Keratinocyte (primary cell): ENCODE measurements at regions not wholly inside any gene's neighbourhood (a gene's known extent, or its start where the extent isn't known, plus 50 kb on each side); places are given as distances from the start of the nearest gene placed in this dataset.

Experiments used
- DNase-seq: peaks from one replicate; pipeline ENCODE4 v3.0.0-alpha.2; 2011; ENCODE audit warnings: low read depth, missing footprints, low spot score
- FAIRE-seq: peaks from 2 replicates; lab custom pipeline; 2011; peaks lifted over from hg19 to GRCh38; lab: Jason Lieb, UNC
- H2AFZ ChIP-seq: 2 replicates; pipeline ENCODE4 v1.6.0; 2012; ENCODE audit warnings: low read length, control low read depth, inconsistent platforms; ENCODE audit not compliant: control insufficient read depth
- H3K27ac ChIP-seq: 2 replicates; pipeline ENCODE4 v1.5.1; 2011; ENCODE audit warnings: low read length; ENCODE audit not compliant: control insufficient read depth, insufficient read depth
- H3K27me3 ChIP-seq: 3 replicates; pipeline ENCODE4 v1.6.0; 2011; ENCODE audit warnings: low read length; ENCODE audit not compliant: control insufficient read depth, insufficient read depth; ENCODE audit errors: extremely low read depth
- H3K36me3 ChIP-seq, 2 experiments: 2 replicates in 1 of 2; 3 replicates in 1 of 2; pipeline ENCODE4 v1.5.1; 2011; ENCODE audit warnings: low read length in 2 of 2, mild to moderate bottlenecking in 1 of 2; ENCODE audit not compliant: control insufficient read depth in 2 of 2, insufficient read depth in 2 of 2; ENCODE audit errors: extremely low read depth in 1 of 2
- H3K4me1 ChIP-seq: 3 replicates; pipeline ENCODE4 v1.5.1; 2011; ENCODE audit warnings: low read length; ENCODE audit not compliant: control insufficient read depth, insufficient read depth; ENCODE audit errors: extremely low read depth
- H3K4me2 ChIP-seq: 3 replicates; pipeline ENCODE4 v1.6.0; 2011; ENCODE audit warnings: low read depth, low read length; ENCODE audit not compliant: control insufficient read depth, insufficient read depth; ENCODE audit errors: extremely low read depth
- H3K4me3 ChIP-seq, 3 experiments: fragments of 200-600 bp in 1 of 3; sonication (generic) in 1 of 3; 2 replicates in 2 of 3; 3 replicates in 1 of 3; pipeline ENCODE4 v1.5.1; 2011 to 2016; ENCODE audit warnings: low read length in 3 of 3, mild to moderate bottlenecking in 3 of 3, control low read depth in 2 of 3, inconsistent platforms in 1 of 3, low read depth in 1 of 3, mixed read lengths in 1 of 3, mixed run types in 1 of 3, moderate library complexity in 1 of 3; ENCODE audit not compliant: control insufficient read depth in 2 of 3, insufficient read depth in 2 of 3; ENCODE audit errors: extremely low read depth in 1 of 3
- H3K79me2 ChIP-seq: 2 replicates; pipeline ENCODE4 v1.6.0; 2012; ENCODE audit warnings: low read length; ENCODE audit not compliant: control insufficient read depth, insufficient read depth
- H3K9ac ChIP-seq: 3 replicates; pipeline ENCODE4 v1.6.0; 2011; ENCODE audit warnings: low read length; ENCODE audit not compliant: control insufficient read depth, insufficient read depth; ENCODE audit errors: extremely low read depth
- H3K9me1 ChIP-seq: 3 replicates; pipeline ENCODE4 v1.6.0; 2011; ENCODE audit warnings: low read length; ENCODE audit not compliant: control insufficient read depth, insufficient read depth; ENCODE audit errors: extremely low read depth
- H3K9me3 ChIP-seq: 2 replicates; pipeline ENCODE4 v1.5.1; 2012; ENCODE audit warnings: low read depth, low read length; ENCODE audit not compliant: control insufficient read depth
- H4K20me1 ChIP-seq: 3 replicates; pipeline ENCODE4 v1.6.0; 2011; ENCODE audit warnings: low read length; ENCODE audit not compliant: control insufficient read depth, insufficient read depth; ENCODE audit errors: extremely low read depth
- EZH2 ChIP-seq: IDR thresholded peaks from one replicate; pipeline ENCODE4 v1.6.1; 2012; ENCODE audit warnings: inconsistent platforms, mild to moderate bottlenecking, low read length, moderate library complexity
- dilution Hi-C: fragments of 300-500 bp; cut with MboI; formaldehyde crosslinking; loops from one replicate; pipeline ENCODE4 v1.7.0; 2020; ENCODE audit warnings: low sequenced_read_pairs; ENCODE audit not compliant: extremely low pct_ligation_motif_present
- TF ChIP-seq, protein P1 (sequence below), 3 experiments: IDR thresholded peaks in 1 of 3; conservative IDR thresholded peaks in 1 of 3; optimal IDR thresholded peaks in 1 of 3; 2 replicates in 2 of 3; 3 replicates in 1 of 3; pipeline versions ENCODE3 to v1.5.1; 2011; ENCODE audit warnings: low read length in 3 of 3, mild to moderate bottlenecking in 3 of 3, moderate library complexity in 2 of 3, control low read depth in 1 of 3, inconsistent platforms in 1 of 3; ENCODE audit not compliant: insufficient read depth in 2 of 3; ENCODE audit errors: extremely low read depth in 1 of 3

DNA sequence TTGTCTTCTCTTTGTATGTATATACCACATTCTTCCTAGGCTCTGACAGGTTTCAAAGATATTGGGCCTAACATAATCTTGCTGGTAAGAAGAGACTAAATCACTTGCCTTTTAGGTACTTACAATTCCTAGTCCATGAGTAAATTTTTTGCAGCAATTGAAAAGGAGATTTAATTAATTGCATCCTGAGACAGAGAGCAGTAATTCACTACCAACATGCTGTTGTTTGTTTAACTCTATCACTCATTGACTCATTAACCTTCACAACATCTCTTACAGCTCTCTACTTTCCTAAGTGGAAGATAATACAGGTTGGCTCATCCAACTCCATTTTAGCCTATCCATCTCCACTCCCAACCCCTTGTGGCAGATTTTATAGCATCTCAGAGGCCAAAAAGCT, 280.4 kb downstream of the ALDH8A1 start:
- no peaks in the 10 kb centered on the region for H3K9me1 ChIP-seq
- H3K9me3 ChIP-seq = no peaks in the 10 kb centered on the region
- no peaks in the 10 kb centered on the region for H3K36me3 ChIP-seq
- no peaks in the 10 kb centered on the region for H3K79me2 ChIP-seq
- no peaks in the 10 kb centered on the region for H4K20me1 ChIP-seq
- H3K27me3 ChIP-seq = no peaks in the 10 kb centered on the region
- H3K4me2 ChIP-seq = no peak overlapping the region
- FAIRE-seq = no peak
- H3K27ac ChIP-seq = no peak overlapping the region
- no peaks in the 10 kb centered on the region for H3K4me1 ChIP-seq
- no peak for TF ChIP-seq EZH2
- TF ChIP-seq, protein P1, sequence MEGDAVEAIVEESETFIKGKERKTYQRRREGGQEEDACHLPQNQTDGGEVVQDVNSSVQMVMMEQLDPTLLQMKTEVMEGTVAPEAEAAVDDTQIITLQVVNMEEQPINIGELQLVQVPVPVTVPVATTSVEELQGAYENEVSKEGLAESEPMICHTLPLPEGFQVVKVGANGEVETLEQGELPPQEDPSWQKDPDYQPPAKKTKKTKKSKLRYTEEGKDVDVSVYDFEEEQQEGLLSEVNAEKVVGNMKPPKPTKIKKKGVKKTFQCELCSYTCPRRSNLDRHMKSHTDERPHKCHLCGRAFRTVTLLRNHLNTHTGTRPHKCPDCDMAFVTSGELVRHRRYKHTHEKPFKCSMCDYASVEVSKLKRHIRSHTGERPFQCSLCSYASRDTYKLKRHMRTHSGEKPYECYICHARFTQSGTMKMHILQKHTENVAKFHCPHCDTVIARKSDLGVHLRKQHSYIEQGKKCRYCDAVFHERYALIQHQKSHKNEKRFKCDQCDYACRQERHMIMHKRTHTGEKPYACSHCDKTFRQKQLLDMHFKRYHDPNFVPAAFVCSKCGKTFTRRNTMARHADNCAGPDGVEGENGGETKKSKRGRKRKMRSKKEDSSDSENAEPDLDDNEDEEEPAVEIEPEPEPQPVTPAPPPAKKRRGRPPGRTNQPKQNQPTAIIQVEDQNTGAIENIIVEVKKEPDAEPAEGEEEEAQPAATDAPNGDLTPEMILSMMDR (optimal IDR thresholded peaks at IDR 0.05 in 1 of 3, IDR thresholded peaks at IDR 0.05 in 1 of 3, conservative IDR thresholded peaks at IDR 0.05 in 1 of 3; ENCODE audit: extremely low read depth in 1 of 3, insufficient read depth in 2 of 3, low read length in 3 of 3) = no peak
- dilution Hi-C loops = no loop called here
- no peak for DNase-seq
- no peak overlapping the region for H3K4me3 ChIP-seq
- H3K9ac ChIP-seq = no peak overlapping the region
- H2AFZ ChIP-seq = no peak overlapping the region

DNA sequence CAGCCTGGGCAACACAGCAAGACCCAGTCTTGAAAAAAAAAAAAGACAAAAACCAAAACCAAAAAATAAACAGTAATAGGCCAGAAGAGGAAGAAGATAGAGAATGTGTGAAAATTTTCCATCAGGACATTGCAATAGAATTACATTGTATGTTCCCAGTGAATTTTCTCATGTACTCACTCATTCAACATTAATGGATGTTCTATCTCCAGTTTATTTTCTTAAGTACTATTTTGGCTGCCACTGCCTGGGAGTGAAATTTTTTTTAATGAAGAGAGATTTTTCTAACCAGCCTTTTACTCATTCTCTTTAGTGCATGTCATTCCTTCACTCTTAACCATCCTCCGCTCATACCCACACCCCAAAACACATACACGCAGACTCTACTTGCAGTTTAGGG, 282.8 kb downstream of the ALDH8A1 start:
- H4K20me1 ChIP-seq = no peaks in the 10 kb centered on the region
- no peak overlapping the region for H3K27ac ChIP-seq
- TF ChIP-seq, protein P1 (optimal IDR thresholded peaks at IDR 0.05 in 1 of 3, IDR thresholded peaks at IDR 0.05 in 1 of 3, conservative IDR thresholded peaks at IDR 0.05 in 1 of 3; ENCODE audit: extremely low read depth in 1 of 3, insufficient read depth in 2 of 3, low read length in 3 of 3) = no peak
- TF ChIP-seq EZH2 = no peak
- H3K9ac ChIP-seq = no peak overlapping the region
- H3K9me3 ChIP-seq = no peaks in the 10 kb centered on the region
- no peak overlapping the region for H3K4me3 ChIP-seq
- no peak for DNase-seq
- no peak overlapping the region for H2AFZ ChIP-seq
- H3K9me1 ChIP-seq = no peaks in the 10 kb centered on the region
- dilution Hi-C loops = no loop called here
- H3K27me3 ChIP-seq = no peaks in the 10 kb centered on the region
- no peaks in the 10 kb centered on the region for H3K79me2 ChIP-seq
- no peaks in the 10 kb centered on the region for H3K4me1 ChIP-seq
- no peak overlapping the region for H3K4me2 ChIP-seq
- no peaks in the 10 kb centered on the region for H3K36me3 ChIP-seq
- FAIRE-seq = no peak
